DMS53 treated with DMSO at 0.1 percent for 48 hours (cell line): ENCODE measurements at regions not wholly inside any gene's neighbourhood (a gene's known extent, or its start where the extent isn't known, plus 50 kb on each side); places are given as distances from the start of the nearest gene placed in this dataset.

Experiments
- DNase-seq: peaks from one replicate; lab custom pipeline; 2025; ENCODE audit not compliant: unreplicated experiment; lab: John Stamatoyannopoulos, UW

DNA sequence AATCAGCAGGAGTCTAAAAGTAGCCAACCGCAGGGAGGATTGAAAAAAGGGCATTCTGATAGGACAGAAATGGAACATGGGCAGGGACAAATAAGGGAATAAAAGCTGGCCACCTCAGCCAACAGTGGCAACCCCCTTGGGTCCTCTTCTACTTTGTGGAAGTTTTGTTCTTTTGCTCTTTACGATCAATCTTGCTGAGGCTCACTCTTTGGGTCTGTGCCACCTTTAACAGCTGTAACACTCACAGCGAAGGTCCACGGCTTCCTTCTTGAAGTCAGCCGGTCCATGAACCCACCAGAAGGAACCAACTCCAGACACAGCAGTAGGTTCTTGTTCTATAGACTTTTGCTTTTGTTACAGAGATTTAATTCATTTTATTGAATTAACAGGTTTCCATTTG is 285.4 kb upstream of the CDH20 start:
- no peak for DNase-seq

- DNase-seq, result no peak
These were observed 275.8 kb upstream of the CDH20 start for GRCh38 chr18:61057443-61057842.

- DNase-seq, result no peak
These were observed 271.0 kb upstream of the CDH20 start for GRCh38 chr18:61062258-61062657.

GRCh38 chr18:61064911-61065310 is 268.3 kb upstream of the CDH20 start:
- no peak for DNase-seq

- peak; percentile 93 for DNase-seq
These were observed 256.2 kb upstream of the CDH20 start for GRCh38 chr18:61076986-61077385.

DNA sequence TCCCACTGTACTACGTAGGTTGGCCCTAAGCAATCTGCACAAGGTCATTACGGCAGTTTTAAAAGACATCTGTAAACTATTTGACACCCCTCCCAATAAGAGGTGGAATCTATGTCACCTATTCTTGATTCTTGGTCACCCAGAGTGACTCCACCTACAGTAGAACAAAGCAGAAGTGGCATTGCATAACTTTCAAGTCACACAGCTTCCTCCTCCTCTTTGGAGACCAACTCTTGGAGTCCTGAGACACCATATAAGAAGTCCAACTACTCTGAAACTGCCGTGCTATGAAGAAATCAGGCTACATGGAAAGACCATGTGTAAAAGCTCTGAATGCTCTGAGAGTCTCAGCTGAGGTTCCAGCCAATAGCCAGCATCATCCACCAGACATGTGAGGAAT is 253.5 kb upstream of the CDH20 start:
- DNase-seq, result no peak

DNA sequence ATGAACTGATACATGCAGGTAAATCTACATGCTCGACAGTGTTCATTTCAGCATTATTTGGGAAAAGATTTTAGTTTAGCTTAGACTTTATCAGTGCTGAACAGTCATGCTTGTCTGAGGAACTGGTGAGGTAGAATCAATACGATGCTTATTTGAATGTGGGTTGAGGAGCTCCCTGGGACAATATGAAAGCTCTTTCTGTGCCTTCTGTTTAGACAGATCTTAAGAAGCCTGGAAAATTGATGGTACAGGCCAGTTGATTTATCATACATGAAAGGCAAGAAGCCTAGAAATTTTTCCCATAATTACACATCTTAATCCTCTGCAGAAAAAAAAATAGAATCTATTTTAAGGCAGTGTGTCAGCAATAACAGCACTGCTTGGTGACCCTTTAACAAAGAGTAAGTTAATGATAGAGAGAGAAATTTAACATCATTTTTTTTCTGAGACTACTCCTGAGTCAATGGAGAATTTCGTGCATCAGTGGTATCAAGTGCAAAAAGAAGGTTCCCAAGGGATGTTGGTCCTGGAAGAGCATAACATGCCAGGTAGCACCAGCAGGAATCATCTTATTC is 252.2 kb upstream of the CDH20 start:
- no peak for DNase-seq

- no peak for DNase-seq
These were observed 250.1 kb upstream of the CDH20 start for GRCh38 chr18:61082976-61083630.

DNA sequence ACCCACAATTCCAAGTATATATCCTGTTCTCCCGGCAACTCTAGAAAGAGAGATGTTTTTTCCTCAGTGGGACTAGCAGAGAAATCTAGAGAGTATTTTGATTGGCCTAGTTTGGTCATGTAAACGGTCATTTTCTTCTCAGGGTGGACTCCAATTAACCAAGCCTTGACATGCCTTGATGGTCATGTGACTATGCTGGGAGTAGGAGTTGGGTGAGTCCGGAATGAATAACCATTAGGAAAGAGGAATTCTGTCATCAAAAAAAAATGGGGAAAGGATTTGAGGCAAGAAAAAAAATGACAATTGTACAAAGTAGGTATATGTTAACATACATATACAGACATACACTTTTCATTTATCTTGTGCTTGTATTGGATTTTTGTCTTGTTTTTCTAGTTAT is 248.2 kb upstream of the CDH20 start:
- DNase-seq, result no peak

DNA sequence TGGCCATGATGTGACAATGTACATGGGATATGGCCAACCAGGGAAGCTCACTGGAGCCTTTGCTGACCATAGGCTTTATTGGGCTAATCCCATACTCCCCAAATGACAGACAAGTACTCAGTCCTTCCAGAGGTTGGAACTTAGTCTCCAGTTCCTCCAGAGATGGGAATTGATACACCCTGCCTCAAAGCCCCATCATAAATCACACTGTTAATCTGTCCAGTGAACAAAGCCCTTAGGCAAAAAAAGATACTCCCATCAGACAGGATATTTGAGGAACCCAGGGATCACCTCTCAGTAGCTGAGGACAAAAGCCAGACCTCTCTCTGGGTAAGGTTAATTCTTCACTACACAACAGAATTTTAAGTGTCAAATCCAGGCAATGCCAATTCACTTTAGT is 247.5 kb upstream of the CDH20 start:
- DNase-seq, result no peak

DNA sequence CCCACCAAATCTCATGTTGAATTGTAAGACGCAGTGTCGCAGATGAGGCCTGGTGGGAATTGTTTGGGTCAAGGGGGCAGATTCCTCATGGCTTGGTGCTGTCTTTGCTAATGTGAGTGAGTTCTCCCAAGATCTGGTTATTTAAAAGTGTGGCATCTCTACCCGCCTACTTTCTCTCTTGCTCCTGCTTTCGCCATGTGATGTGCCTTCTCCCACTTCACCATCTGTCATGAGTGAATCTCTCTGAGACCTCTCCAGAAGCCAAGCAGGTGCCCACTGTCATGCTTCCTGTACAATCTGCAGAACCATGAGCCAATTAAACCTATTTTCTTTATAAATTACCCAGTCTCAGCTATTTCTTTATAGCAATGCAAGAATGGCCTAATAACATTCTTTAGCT is 246.6 kb upstream of the CDH20 start:
- no peak for DNase-seq

DNA sequence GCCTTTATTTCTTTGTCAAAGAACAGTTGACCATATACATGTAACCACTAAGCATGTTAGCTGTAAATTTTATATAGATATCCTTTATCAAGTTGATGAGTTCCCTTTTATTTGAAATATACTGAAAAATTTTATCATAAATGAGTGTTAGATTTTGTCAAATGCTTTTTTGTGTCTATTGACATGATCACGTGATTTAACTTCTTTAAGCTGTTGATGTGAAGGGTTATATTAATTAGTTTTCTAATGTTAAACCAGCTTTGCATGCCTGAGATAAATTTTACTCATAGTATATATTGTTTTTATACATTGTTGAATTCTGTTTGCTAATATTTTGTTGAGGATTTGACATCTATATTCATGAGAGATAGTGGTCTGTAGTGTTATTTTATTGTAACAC is 241.9 kb upstream of the CDH20 start:
- no peak for DNase-seq

- no peak for DNase-seq
These were observed 239.3 kb upstream of the CDH20 start for GRCh38 chr18:61093965-61094364.

DNA sequence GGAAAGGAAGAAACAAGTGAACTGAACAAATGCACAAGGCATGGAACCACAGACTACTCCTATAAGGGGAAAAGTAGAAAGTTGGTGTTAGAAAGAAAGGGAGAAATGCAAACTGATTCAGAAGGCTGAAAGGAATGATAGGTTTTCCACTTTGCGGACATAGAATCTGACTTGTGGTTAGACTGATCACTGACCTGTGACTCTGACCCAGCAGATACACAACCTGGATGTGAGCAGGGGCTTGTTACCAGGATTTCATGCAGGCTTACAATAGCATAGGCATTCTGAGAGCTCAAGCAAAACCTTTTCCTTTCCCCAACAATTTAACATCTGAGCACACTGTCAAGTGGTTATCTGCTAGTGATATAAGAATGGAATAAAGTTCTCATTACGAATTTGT is 237.0 kb upstream of the CDH20 start:
- no peak for DNase-seq

DNA sequence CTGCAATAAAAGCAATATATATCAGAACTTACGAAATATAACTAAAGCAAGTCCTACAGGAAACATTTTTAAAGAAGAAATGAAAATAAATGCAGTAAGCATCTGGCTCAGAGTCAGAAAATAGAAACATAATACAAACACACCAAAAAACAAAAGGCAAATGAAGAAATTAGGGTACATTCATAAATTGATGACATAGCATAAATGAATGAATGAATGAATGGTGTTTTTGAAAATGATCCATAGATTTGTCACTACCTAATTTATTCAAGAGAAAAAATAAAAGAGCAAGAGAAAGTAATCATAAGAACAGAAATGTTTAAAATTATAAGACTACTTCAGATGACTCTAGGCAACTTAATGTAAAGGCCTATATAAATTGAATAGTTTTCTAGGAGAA is 226.1 kb upstream of the CDH20 start:
- DNase-seq, result no peak

GRCh38 chr18:61108706-61109105 is 224.5 kb upstream of the CDH20 start:
- DNase-seq, result no peak

DNA sequence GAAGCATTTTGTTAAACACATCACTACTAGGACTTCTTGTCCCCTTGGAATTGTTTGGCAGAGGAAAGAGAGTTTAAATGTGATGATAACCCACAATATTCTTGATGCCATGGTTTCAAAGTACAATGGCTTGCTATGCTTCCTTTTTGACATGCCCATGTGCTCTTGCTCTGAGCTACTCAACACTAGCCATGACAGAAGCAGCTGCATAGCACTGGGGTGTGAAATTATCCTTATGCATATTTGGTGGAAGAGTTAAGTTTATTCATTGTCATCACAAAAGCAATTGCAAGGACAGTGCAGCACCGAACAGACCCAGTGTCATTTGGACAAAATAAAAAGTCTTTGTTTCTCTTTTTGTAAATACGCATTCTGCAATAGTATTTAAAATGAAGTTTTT is 209.9 kb upstream of the CDH20 start:
- DNase-seq, result no peak

DNA sequence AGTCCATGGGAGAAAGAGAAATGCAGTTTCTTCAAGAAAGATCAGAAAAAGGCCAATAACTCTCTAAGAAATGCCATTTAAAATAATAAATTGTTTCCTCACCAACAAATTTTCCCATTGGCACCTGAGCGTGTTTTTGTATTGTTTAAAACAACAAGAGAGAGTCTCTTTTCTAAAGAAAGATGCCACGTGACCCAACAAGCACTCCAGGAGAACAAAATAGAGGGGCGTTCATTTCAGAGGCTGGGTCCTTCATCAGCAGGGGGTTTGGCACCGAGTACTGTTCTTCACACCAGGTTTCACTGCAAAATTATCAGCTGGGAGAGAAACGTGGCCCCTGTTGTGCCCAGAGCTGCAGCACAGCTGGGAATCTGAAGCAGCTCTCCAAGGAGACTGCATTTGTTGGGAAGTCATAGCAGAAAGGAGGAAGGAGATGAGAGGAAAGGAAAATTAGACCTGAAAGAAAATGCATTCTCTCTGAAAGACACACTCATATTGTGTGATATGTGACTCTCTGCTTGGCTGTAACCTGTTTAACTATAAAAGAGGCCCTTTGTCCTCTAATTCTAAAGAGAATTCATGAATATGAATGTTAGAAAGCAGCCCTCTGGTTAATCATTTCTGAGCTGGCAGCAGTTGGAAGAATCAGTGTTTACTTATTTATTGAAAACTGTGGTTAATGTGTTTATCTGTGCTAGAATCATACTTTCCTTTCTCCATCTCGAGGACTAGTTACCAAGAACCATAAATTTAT is 205.3 kb upstream of the CDH20 start:
- no peak for DNase-seq

DNA sequence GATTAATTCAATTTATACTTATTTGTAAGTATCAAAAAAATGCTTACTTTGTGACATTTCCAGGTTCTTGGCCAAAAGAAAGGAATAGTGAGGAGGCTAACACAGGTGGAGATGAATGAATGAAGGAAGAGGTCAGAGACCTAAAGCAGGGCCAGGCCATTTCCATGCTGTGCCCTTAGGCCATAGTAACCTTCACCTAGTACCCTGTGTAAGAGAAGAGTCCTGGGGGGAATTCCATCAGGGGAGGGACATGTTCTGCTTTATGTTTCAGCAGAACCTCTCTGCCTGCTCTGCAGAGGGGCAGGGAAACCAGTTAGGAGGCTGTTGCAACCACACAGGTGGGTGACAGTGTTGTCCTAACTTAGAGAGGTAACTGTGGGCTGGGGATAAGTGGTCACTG is 204.2 kb upstream of the CDH20 start:
- DNase-seq, result no peak

DNA sequence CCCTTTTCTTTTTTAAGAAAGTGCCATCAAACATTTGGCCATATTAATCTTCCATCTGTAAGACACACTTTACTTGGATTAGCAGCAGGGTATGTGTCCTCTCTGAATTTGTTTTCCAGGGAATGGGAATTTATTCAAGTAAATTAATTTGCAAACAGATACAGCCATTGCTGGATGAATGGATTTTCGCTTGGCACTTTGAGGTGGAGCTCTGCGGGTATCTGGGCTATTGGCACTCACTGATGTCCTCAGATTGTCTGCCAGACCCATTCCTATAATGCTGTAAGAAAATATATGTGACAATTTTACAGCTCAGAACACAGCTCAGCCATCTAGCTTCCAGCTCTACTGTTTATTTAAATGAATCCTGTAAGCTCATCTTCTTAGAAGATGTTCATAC is 201.2 kb upstream of the CDH20 start:
- DNase-seq, result no peak

- DNase-seq, result no peak
These were observed 199.4 kb upstream of the CDH20 start for GRCh38 chr18:61133783-61134182.

DNA sequence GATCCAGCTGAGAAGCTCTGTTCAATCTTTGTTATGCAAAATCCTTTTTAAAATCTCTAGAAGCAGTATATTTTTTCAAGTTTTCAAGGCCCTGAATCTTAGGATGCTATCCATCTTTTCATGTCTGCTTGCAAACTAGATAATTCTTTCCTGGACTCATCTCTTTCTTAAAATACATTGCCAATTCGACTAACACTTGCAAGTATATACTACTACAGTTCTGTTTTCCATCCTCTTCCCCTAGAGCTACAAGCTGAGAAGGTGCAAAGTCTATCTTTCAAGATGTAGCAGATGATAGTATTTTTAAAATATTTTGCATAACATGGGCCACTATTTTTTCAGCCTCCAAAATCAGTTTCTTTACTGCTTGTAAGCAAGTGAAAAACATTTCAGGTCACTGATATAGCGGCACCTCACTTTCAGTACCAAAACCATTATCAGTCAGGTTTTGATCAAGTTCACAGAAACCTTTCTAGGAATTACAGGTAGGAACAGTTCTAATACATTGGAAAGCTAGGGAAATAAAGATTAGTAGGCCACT is 196.4 kb upstream of the CDH20 start:
- DNase-seq, result no peak
